ENCODE measurements at regions not wholly inside any gene's neighbourhood (a gene's known extent, or its start where the extent isn't known, plus 50 kb on each side); places are given as distances from the start of the nearest gene placed in this dataset.

- no peaks in the 10 kb centered on the region for H3K27me3 ChIP-seq (replicated peaks; ENCODE audit: insufficient read depth)
- in situ Hi-C loops (cut with MboI) = no loop called here
Observed at GRCh38 chr4:123599061-123599919, 202.7 kb downstream of the SPRY1 start.

DNA sequence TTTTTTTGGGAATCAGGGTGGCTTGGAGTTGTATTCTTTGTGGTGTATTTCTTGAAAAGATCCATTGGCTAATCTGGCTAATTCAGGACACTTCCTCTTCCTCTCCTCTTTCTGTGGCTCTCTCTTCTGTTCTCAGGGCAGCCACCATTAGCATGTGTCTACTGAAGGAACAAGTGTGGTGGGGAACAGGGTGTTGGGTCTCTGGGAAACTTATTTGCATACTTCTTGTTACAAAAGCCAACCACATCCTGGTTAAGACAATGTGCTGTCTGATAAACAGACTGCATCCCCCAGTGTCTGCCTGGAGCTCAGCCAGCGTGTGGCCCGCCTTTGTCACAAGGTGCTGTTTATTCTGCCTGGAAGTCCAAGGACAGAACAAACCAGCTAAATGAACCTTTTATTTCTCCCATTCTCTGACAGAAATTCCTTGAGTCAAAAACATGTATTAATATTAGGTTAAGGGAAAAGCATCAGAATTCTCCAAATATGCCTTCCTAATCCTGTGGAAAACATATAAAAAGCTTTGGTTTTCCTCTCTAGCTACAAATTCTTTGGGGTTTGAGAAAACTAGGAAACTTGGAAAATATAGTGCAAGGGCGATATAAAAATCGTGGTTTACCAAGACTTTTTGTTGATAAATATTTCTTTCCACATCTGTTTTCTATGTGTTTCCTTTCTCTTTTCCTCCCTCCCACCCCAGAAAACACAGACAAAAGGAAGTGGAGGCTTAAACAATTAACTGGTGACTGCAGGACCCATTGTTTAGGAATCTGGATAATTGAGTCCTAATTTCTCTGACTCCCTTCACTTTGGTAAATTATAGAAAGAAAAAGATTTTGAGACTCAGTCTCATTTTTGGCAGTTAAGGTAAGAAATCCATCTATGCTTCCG is 203.6 kb downstream of the SPRY1 start:
- H3F3A ChIP-seq (ENCODE audit: insufficient read depth) = 0 out of 2 replicates have a peak, but pooled peaks cover 8% of the 10 kb centered on the region
- peak overlapping the region; percentile 7 for H3K4me2 ChIP-seq (ENCODE audit: unreplicated experiment)
- no peaks in the 10 kb centered on the region for H3K9me3 ChIP-seq (ENCODE audit: low read depth)
- H3K27me3 ChIP-seq (replicated peaks; ENCODE audit: insufficient read depth) = no peaks in the 10 kb centered on the region
- no peak overlapping the region for H3K9ac ChIP-seq
- in situ Hi-C loops (cut with MboI) = no loop called here
- H3K4me1 ChIP-seq (ENCODE audit: insufficient read depth) = peaks cover 20% of the 10 kb centered on the region
- H3K27ac ChIP-seq = no peak overlapping the region
- no peak overlapping the region for H3K4me3 ChIP-seq
- no peaks in the 10 kb centered on the region for H3K36me3 ChIP-seq (ENCODE audit: low read depth)
- DNase-seq = peak; percentile 10
- TF ChIP-seq EZH2 (IDR thresholded peaks at IDR 0.05; ENCODE audit: insufficient read depth, poor library complexity, severe bottlenecking) = no peak
- TF ChIP-seq EZH2phosphoT487 (IDR thresholded peaks at IDR 0.05; ENCODE audit: insufficient read depth, low read depth) = no peak
- 26 to 32% methylated on average over 5 of the region's 5 CpGs for WGBS, 2 experiments (ENCODE audit: low coverage in 1 of 2, low lambda C conversion rate in 2 of 2, missing lambda C conversion rate in 2 of 2)
- H4K20me1 ChIP-seq (ENCODE audit: insufficient read depth) = no peaks in the 10 kb centered on the region
- H2AFZ ChIP-seq = peak overlapping the region; percentile 61
- no peaks in the 10 kb centered on the region for H3K9me2 ChIP-seq (ENCODE audit: insufficient read depth)
- no peaks in the 10 kb centered on the region for H3K79me2 ChIP-seq (ENCODE audit: insufficient read depth)

More at GRCh38 chr4:123599061-123599919, 202.7 kb downstream of the SPRY1 start:
- Histone ChIP-seq H3K36me3 (ENCODE audit: low read depth) (no peaks in the 10 kb centered on the region), H3K79me2 (ENCODE audit: insufficient read depth) (no peaks in the 10 kb centered on the region), H3K9ac (no peak overlapping the region), H3K4me2 (ENCODE audit: unreplicated experiment) (peak overlapping the region; percentile 7), H3F3A (ENCODE audit: insufficient read depth) (0 out of 2 replicates have a peak, but pooled peaks cover 8% of the 10 kb centered on the region), H3K9me3 (ENCODE audit: low read depth) (no peaks in the 10 kb centered on the region), H3K27ac (no peak overlapping the region), H3K4me3 (no peak overlapping the region), H2AFZ (0 out of 2 replicates have a peak overlapping the region, but pooled peaks have one; percentile 61), H3K9me2 (ENCODE audit: insufficient read depth) (no peaks in the 10 kb centered on the region), H4K20me1 (ENCODE audit: insufficient read depth) (no peaks in the 10 kb centered on the region), H3K4me1 (ENCODE audit: insufficient read depth) (peaks cover 20% of the 10 kb centered on the region)
- peak; percentile 81 for DNase-seq
- 68 to 69% methylated on average over 3 of the region's 3 CpGs for WGBS, 2 experiments (ENCODE audit: low coverage in 1 of 2, low lambda C conversion rate in 2 of 2, missing lambda C conversion rate in 2 of 2)
- no peak for TF ChIP-seq EZH2phosphoT487 (IDR thresholded peaks at IDR 0.05; ENCODE audit: insufficient read depth, low read depth)
- TF ChIP-seq EZH2 (IDR thresholded peaks at IDR 0.05; ENCODE audit: insufficient read depth, poor library complexity, severe bottlenecking) = no peak

- DNase-seq = no peak
- no peaks in the 10 kb centered on the region for H3K36me3 ChIP-seq (ENCODE audit: low read depth)
- TF ChIP-seq EZH2 (IDR thresholded peaks at IDR 0.05; ENCODE audit: insufficient read depth, poor library complexity, severe bottlenecking) = no peak
- no peak for TF ChIP-seq EZH2phosphoT487 (IDR thresholded peaks at IDR 0.05; ENCODE audit: insufficient read depth, low read depth)
Observed at GRCh38 chr4:123600987-123601904, 204.7 kb downstream of the SPRY1 start.

More at GRCh38 chr4:123600987-123601904, 204.7 kb downstream of the SPRY1 start:
- Histone ChIP-seq H3K4me1 (ENCODE audit: insufficient read depth) (peaks cover 20% of the 10 kb centered on the region), H3K9me3 (ENCODE audit: low read depth) (no peaks in the 10 kb centered on the region), H3K27ac (no peak overlapping the region), H3K9ac (no peak overlapping the region), H3K9me2 (ENCODE audit: insufficient read depth) (no peaks in the 10 kb centered on the region), H3K79me2 (ENCODE audit: insufficient read depth) (no peaks in the 10 kb centered on the region), H3K27me3 (replicated peaks; ENCODE audit: insufficient read depth) (no peaks in the 10 kb centered on the region), H3F3A (ENCODE audit: insufficient read depth) (0 out of 2 replicates have a peak, but pooled peaks cover 8% of the 10 kb centered on the region), H3K4me3 (no peak overlapping the region), H3K4me2 (ENCODE audit: unreplicated experiment) (no peak overlapping the region), H4K20me1 (ENCODE audit: insufficient read depth) (no peaks in the 10 kb centered on the region), H2AFZ (0 out of 2 replicates have a peak overlapping the region, but pooled peaks have one; percentile 61)
- 45 to 48% methylated on average over 6 of the region's 6 CpGs for WGBS, 2 experiments (ENCODE audit: low coverage in 1 of 2, low lambda C conversion rate in 2 of 2, missing lambda C conversion rate in 2 of 2)
- in situ Hi-C loops (cut with MboI) = no loop called here
